Endothelial cell of umbilical vein (primary cell): ENCODE measurements at regions not wholly inside any gene's neighbourhood (a gene's known extent, or its start where the extent isn't known, plus 50 kb on each side); places are given as distances from the start of the nearest gene placed in this dataset.

Experiments
- BruUV-seq: library from RNA; stranded (reverse); fragments of 400-500 nt; replicated peaks from 2 replicates; lab custom pipeline; 2021; lab: Mats Ljungman, UMichigan
- CTCF ChIA-PET: fragments of 300-600, 350-600 bp; sonication (Branson Sonifier 250); formaldehyde crosslinking; loops from one replicate; lab custom pipeline; 2021; ENCODE audit warnings: antibody characterized with exemption, inconsistent platforms; lab: Charles Lee
- POLR2A ChIA-PET: fragments of 300-600, 350-600 bp; sonication (Branson Sonifier 250); formaldehyde crosslinking; loops from one replicate; lab custom pipeline; 2021; ENCODE audit warnings: antibody characterized with exemption, inconsistent platforms; lab: Charles Lee
- DNase-seq: peaks from one replicate; pipeline ENCODE4 v3.0.0-alpha.2; 2011; ENCODE audit warnings: low read depth, low spot score
- FAIRE-seq: peaks from 2 replicates; lab custom pipeline; 2011; peaks lifted over from hg19 to GRCh38; lab: Jason Lieb, UNC
- H2AFZ ChIP-seq: 2 replicates; pipeline ENCODE4 v1.6.0; 2012; ENCODE audit warnings: low read depth, low read length, control low read depth, inconsistent platforms
- H3K27ac ChIP-seq: 2 replicates; pipeline ENCODE4 v1.5.1; 2011; ENCODE audit warnings: low read depth, mild to moderate bottlenecking, control low read depth, low read length, moderate library complexity; ENCODE audit not compliant: insufficient read depth
- H3K27me3 ChIP-seq, 2 experiments: 2 replicates each; pipeline versions ENCODE4 v1.6.0 to v1.6.1; 2011; ENCODE audit warnings: low read length in 2 of 2, mixed read lengths in 1 of 2; ENCODE audit not compliant: control insufficient read depth in 2 of 2, insufficient read depth in 2 of 2
- H3K36me3 ChIP-seq, 2 experiments: 2 replicates in 1 of 2; 3 replicates in 1 of 2; pipeline ENCODE4 v1.5.1; 2011; ENCODE audit warnings: low read length in 2 of 2, mild to moderate bottlenecking in 1 of 2, moderate library complexity in 1 of 2; ENCODE audit not compliant: control insufficient read depth in 2 of 2, insufficient read depth in 2 of 2; ENCODE audit errors: extremely low read depth in 1 of 2
- H3K4me1 ChIP-seq: 3 replicates; pipeline ENCODE4 v1.5.1; 2011; ENCODE audit warnings: mild to moderate bottlenecking, low read length; ENCODE audit not compliant: control insufficient read depth, insufficient read depth; ENCODE audit errors: extremely low read depth
- H3K4me2 ChIP-seq: 2 replicates; pipeline ENCODE4 v1.6.1; 2011; ENCODE audit warnings: low read length, control low read depth, mixed read lengths; ENCODE audit not compliant: insufficient read depth
- H3K4me3 ChIP-seq, 3 experiments: fragments of 200-600 bp in 1 of 3; sonication (generic), shearing (Covaris generic) in 1 of 3; replicated peaks in 1 of 3; 2 replicates each; pipeline ENCODE4 v1.5.1; 2011 to 2016; ENCODE audit warnings: control low read depth in 3 of 3, low read length in 3 of 3, mild to moderate bottlenecking in 2 of 3, inconsistent platforms in 1 of 3, low read depth in 1 of 3, moderate library complexity in 1 of 3; ENCODE audit not compliant: insufficient read depth in 1 of 3
- H3K79me2 ChIP-seq: 2 replicates; pipeline ENCODE4 v1.6.0; 2012; ENCODE audit warnings: low read length, inconsistent platforms; ENCODE audit not compliant: control insufficient read depth, insufficient read depth
- H3K9ac ChIP-seq: replicated peaks from 2 replicates; pipeline ENCODE3; 2011; ENCODE audit warnings: low read length, control low read depth; ENCODE audit not compliant: insufficient read depth; ENCODE audit errors: extremely low read depth
- H3K9me1 ChIP-seq: replicated peaks from 3 replicates; pipeline ENCODE4 v1.6.0; 2011; ENCODE audit warnings: mild to moderate bottlenecking, low read length; ENCODE audit not compliant: control insufficient read depth, insufficient read depth; ENCODE audit errors: extremely low read depth
- H3K9me3 ChIP-seq: replicated peaks from 2 replicates; pipeline ENCODE4 v1.5.1; 2012; ENCODE audit warnings: low read length, inconsistent platforms; ENCODE audit not compliant: control insufficient read depth, insufficient read depth
- H4K20me1 ChIP-seq: replicated peaks from 2 replicates; pipeline ENCODE3; 2011; ENCODE audit warnings: mild to moderate bottlenecking, low read length; ENCODE audit not compliant: control insufficient read depth, insufficient read depth; ENCODE audit errors: extremely low read depth
- CTCF ChIP-seq, 2 donors: IDR thresholded peaks; 1 replicate in 1 of 2; 2 replicates in 1 of 2; pipeline ENCODE4 v1.5.1; 2011; ENCODE audit warnings: low read length in 2 of 2, mild to moderate bottlenecking in 2 of 2, moderate library complexity in 2 of 2, control low read depth in 1 of 2, inconsistent platforms in 1 of 2, low read depth in 1 of 2; ENCODE audit not compliant: insufficient read depth in 1 of 2; ENCODE audit errors: extremely low read depth in 1 of 2
- EZH2 ChIP-seq: IDR thresholded peaks from 2 replicates; pipeline ENCODE4 v1.6.1; 2012; ENCODE audit warnings: borderline replicate concordance, low read depth, mild to moderate bottlenecking, moderate library complexity, low read length, inconsistent platforms; ENCODE audit not compliant: severe bottlenecking
- FOS ChIP-seq: IDR thresholded peaks from 2 replicates; pipeline ENCODE4 v1.6.1; 2011; ENCODE audit warnings: mild to moderate bottlenecking, low read length, moderate library complexity, borderline replicate concordance; ENCODE audit not compliant: insufficient read depth
- GATA2 ChIP-seq: IDR thresholded peaks from 2 replicates; pipeline ENCODE4 v1.7.0; 2011; ENCODE audit warnings: low read depth, mild to moderate bottlenecking, moderate library complexity, mixed read lengths, low read length; ENCODE audit not compliant: insufficient read length, insufficient read depth
- JUN ChIP-seq: IDR thresholded peaks from 2 replicates; pipeline ENCODE4 v1.6.1; 2011; ENCODE audit warnings: borderline replicate concordance, low read depth; ENCODE audit not compliant: insufficient read length, insufficient read depth
- MAX ChIP-seq: IDR thresholded peaks from 2 replicates; pipeline ENCODE4 v1.6.1; 2011; ENCODE audit not compliant: insufficient read depth, insufficient read length
- MYC ChIP-seq: IDR thresholded peaks from one replicate; pipeline ENCODE4 v1.6.1; 2011; ENCODE audit warnings: mild to moderate bottlenecking, low read depth, low read length
- POLR2A ChIP-seq: IDR thresholded peaks from 2 replicates; pipeline ENCODE4 v1.6.1; 2012; ENCODE audit warnings: low read depth, mild to moderate bottlenecking, control low read depth, low read length
- POLR2AphosphoS5 ChIP-seq: IDR thresholded peaks from 2 replicates; pipeline ENCODE4 v1.6.1; 2012; ENCODE audit warnings: low read depth, mild to moderate bottlenecking, control low read depth, low read length, moderate library complexity; ENCODE audit not compliant: insufficient read depth
- dilution Hi-C: fragments of 300-500 bp; cut with MboI; formaldehyde crosslinking; loops from one replicate; pipeline ENCODE4 v1.15.0; 2019; ENCODE audit warnings: low sequenced_read_pairs; ENCODE audit not compliant: extremely low pct_ligation_motif_present
- intact Hi-C: fragments of 100-400 bp; cut with micrococcal nuclease; formaldehyde crosslinking; loops from one replicate; pipeline ENCODE4 v1.10.0; 2022

GRCh38 chr5:158413122-158413680 is 554.3 kb upstream of the CLINT1 start:
- H3K27ac ChIP-seq: no peak overlapping the region
- no peaks in the 10 kb centered on the region for H3K9me1 ChIP-seq
- DNase-seq (no peak), FAIRE-seq (no peak)
- no peaks in the 10 kb centered on the region for H3K79me2 ChIP-seq
- no peaks in the 10 kb centered on the region for H3K36me3 ChIP-seq
- H2AFZ ChIP-seq: no peak overlapping the region
- POLR2A ChIA-PET: no interaction called here
- H4K20me1 ChIP-seq: no peaks in the 10 kb centered on the region
- H3K9me3 ChIP-seq: no peaks in the 10 kb centered on the region
- no peak overlapping the region for H3K4me2 ChIP-seq
- no peak overlapping the region for H3K9ac ChIP-seq
- dilution Hi-C loops (no loop called here), intact Hi-C loops (no loop called here)
- H3K4me3 ChIP-seq: no peak overlapping the region
- no peak for TF ChIP-seq CTCF (IDR thresholded peaks at IDR 0.05; ENCODE audit: extremely low read depth in 1 of 2, insufficient read depth in 1 of 2, low read depth in 1 of 2, low read length in 2 of 2)
- no peak for TF ChIP-seq FOS
- TF ChIP-seq EZH2: no peak
- no peak for TF ChIP-seq POLR2AphosphoS5
- no peak for TF ChIP-seq MAX
- TF ChIP-seq MYC: no peak
- TF ChIP-seq POLR2A: no peak
- TF ChIP-seq JUN: no peak
- TF ChIP-seq GATA2: no peak
- no peaks in the 10 kb centered on the region for H3K27me3 ChIP-seq
- BruUV-seq: no TSS peak
- peaks cover 14% of the 10 kb centered on the region for H3K4me1 ChIP-seq
- CTCF ChIA-PET: no interaction called here
